NCI-H69 (cell line): ENCODE measurements at regions not wholly inside any gene's neighbourhood (a gene's known extent, or its start where the extent isn't known, plus 50 kb on each side); places are given as distances from the start of the nearest gene placed in this dataset.

Experiments used
- DNase-seq: peaks from one replicate; lab custom pipeline; 2025; lab: John Stamatoyannopoulos, UW

- DNase-seq = no peak
These were observed 317.0 kb upstream of the JAG1 start for GRCh38 chr20:10990625-10991382.

GRCh38 chr20:10992731-10993130, 318.9 kb upstream of the JAG1 start:
- DNase-seq = no peak

- DNase-seq = no peak
These were observed 321.3 kb upstream of the JAG1 start for GRCh38 chr20:10994991-10995700.

- no peak for DNase-seq
These were observed 324.7 kb upstream of the JAG1 start for GRCh38 chr20:10998476-10998875.

GRCh38 chr20:11000416-11000815, 326.6 kb upstream of the JAG1 start:
- no peak for DNase-seq

- DNase-seq = no peak
These were observed 327.5 kb upstream of the JAG1 start for GRCh38 chr20:11001302-11001701.

GRCh38 chr20:11001764-11002540, 328.2 kb upstream of the JAG1 start:
- no peak for DNase-seq

GRCh38 chr20:11003341-11003740, 329.5 kb upstream of the JAG1 start:
- no peak for DNase-seq

- DNase-seq = no peak
These were observed 334.7 kb upstream of the JAG1 start for GRCh38 chr20:11008444-11009033.

- no peak for DNase-seq
These were observed 337.9 kb upstream of the JAG1 start for GRCh38 chr20:11011653-11012052.

- no peak for DNase-seq
These were observed 339.2 kb upstream of the JAG1 start for GRCh38 chr20:11012975-11013374.

- DNase-seq = no peak
These were observed 340.0 kb upstream of the JAG1 start for GRCh38 chr20:11013801-11014200.

GRCh38 chr20:11015440-11015839, 341.6 kb upstream of the JAG1 start:
- DNase-seq = no peak

GRCh38 chr20:11017446-11017845, 343.6 kb upstream of the JAG1 start:
- DNase-seq = no peak

GRCh38 chr20:11018668-11019170, 344.9 kb upstream of the JAG1 start:
- DNase-seq = no peak

- DNase-seq = no peak
These were observed 346.9 kb upstream of the JAG1 start for GRCh38 chr20:11020712-11021111.

- no peak for DNase-seq
These were observed 353.4 kb upstream of the JAG1 start for GRCh38 chr20:11027224-11027623.

GRCh38 chr20:11030351-11030750, 356.6 kb upstream of the JAG1 start:
- DNase-seq = no peak

GRCh38 chr20:11031300-11031699, 357.5 kb upstream of the JAG1 start:
- DNase-seq = no peak

GRCh38 chr20:11032611-11033010, 358.8 kb upstream of the JAG1 start:
- DNase-seq = no peak

GRCh38 chr20:11034025-11034424, 360.2 kb upstream of the JAG1 start:
- DNase-seq = no peak

GRCh38 chr20:11035211-11035610, 361.4 kb upstream of the JAG1 start:
- DNase-seq = no peak
